Activated T-cell treated with anti-CD3 and anti-CD28 coated beads for 1 hour (primary cell): ENCODE measurements at regions not wholly inside any gene's neighbourhood (a gene's known extent, or its start where the extent isn't known, plus 50 kb on each side); places are given as distances from the start of the nearest gene placed in this dataset.

Source experiments
- DNase-seq: peaks from one replicate; pipeline ENCODE4 v3.0.0-alpha.2; 2020; ENCODE audit warnings: low read depth

- DNase-seq, result no peak
These were observed 681.0 kb upstream of the GJE1 start for GRCh38 chr6:141451511-141452353.

GRCh38 chr6:141451181-141451510 is 681.6 kb upstream of the GJE1 start:
- no peak for DNase-seq

GRCh38 chr6:141445928-141446628 is 686.6 kb upstream of the GJE1 start:
- no peak for DNase-seq

GRCh38 chr6:141443668-141444289 is 688.9 kb upstream of the GJE1 start:
- DNase-seq, result no peak

GRCh38 chr6:141443032-141443431 is 689.7 kb upstream of the GJE1 start:
- DNase-seq, result no peak

GRCh38 chr6:141439513-141439912 is 693.2 kb upstream of the GJE1 start:
- no peak for DNase-seq

- DNase-seq, result no peak
These were observed 695.0 kb upstream of the GJE1 start for GRCh38 chr6:141437685-141438084.

- DNase-seq, result no peak
These were observed 695.7 kb upstream of the GJE1 start for GRCh38 chr6:141437011-141437410.

- DNase-seq, result no peak
These were observed 706.2 kb upstream of the GJE1 start for GRCh38 chr6:141426400-141426980.

GRCh38 chr6:141421378-141421777 is 711.3 kb upstream of the GJE1 start:
- no peak for DNase-seq

- DNase-seq, result no peak
These were observed 714.6 kb upstream of the GJE1 start for GRCh38 chr6:141418076-141418475.

- DNase-seq, result no peak
These were observed 716.8 kb upstream of the GJE1 start for GRCh38 chr6:141415896-141416295.

GRCh38 chr6:141413196-141413595 is 719.5 kb upstream of the GJE1 start:
- no peak for DNase-seq

GRCh38 chr6:141406761-141407160 is 726.0 kb upstream of the GJE1 start:
- DNase-seq, result no peak

- no peak for DNase-seq
These were observed 728.9 kb upstream of the GJE1 start for GRCh38 chr6:141403827-141404226.

GRCh38 chr6:141403103-141403502 is 729.6 kb upstream of the GJE1 start:
- no peak for DNase-seq

- no peak for DNase-seq
These were observed 730.2 kb upstream of the GJE1 start for GRCh38 chr6:141402489-141402888.

GRCh38 chr6:141401851-141402250 is 730.9 kb upstream of the GJE1 start:
- DNase-seq, result no peak

GRCh38 chr6:141401168-141401567 is 731.6 kb upstream of the GJE1 start:
- no peak for DNase-seq

- no peak for DNase-seq
These were observed 733.8 kb upstream of the GJE1 start for GRCh38 chr6:141398949-141399348.

GRCh38 chr6:141395443-141396008 is 737.2 kb upstream of the GJE1 start:
- DNase-seq, result no peak

- no peak for DNase-seq
These were observed 738.1 kb upstream of the GJE1 start for GRCh38 chr6:141394565-141395051.
